ENCODE measurements at regions not wholly inside any gene's neighbourhood (a gene's known extent, or its start where the extent isn't known, plus 50 kb on each side); places are given as distances from the start of the nearest gene placed in this dataset.

GRCh38 chr7:81321949-81322348, 403.1 kb upstream of the SEMA3C start:
- TF ChIP-seq, protein P1, sequence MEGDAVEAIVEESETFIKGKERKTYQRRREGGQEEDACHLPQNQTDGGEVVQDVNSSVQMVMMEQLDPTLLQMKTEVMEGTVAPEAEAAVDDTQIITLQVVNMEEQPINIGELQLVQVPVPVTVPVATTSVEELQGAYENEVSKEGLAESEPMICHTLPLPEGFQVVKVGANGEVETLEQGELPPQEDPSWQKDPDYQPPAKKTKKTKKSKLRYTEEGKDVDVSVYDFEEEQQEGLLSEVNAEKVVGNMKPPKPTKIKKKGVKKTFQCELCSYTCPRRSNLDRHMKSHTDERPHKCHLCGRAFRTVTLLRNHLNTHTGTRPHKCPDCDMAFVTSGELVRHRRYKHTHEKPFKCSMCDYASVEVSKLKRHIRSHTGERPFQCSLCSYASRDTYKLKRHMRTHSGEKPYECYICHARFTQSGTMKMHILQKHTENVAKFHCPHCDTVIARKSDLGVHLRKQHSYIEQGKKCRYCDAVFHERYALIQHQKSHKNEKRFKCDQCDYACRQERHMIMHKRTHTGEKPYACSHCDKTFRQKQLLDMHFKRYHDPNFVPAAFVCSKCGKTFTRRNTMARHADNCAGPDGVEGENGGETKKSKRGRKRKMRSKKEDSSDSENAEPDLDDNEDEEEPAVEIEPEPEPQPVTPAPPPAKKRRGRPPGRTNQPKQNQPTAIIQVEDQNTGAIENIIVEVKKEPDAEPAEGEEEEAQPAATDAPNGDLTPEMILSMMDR (IDR thresholded peaks at IDR 0.05) = no peak
- no peak for TF ChIP-seq POLR2A (IDR thresholded peaks at IDR 0.05)

Data from thyroid gland (tissue), 4 donors.